ENCODE measurements at regions not wholly inside any gene's neighbourhood (a gene's known extent, or its start where the extent isn't known, plus 50 kb on each side); places are given as distances from the start of the nearest gene placed in this dataset.

DNA sequence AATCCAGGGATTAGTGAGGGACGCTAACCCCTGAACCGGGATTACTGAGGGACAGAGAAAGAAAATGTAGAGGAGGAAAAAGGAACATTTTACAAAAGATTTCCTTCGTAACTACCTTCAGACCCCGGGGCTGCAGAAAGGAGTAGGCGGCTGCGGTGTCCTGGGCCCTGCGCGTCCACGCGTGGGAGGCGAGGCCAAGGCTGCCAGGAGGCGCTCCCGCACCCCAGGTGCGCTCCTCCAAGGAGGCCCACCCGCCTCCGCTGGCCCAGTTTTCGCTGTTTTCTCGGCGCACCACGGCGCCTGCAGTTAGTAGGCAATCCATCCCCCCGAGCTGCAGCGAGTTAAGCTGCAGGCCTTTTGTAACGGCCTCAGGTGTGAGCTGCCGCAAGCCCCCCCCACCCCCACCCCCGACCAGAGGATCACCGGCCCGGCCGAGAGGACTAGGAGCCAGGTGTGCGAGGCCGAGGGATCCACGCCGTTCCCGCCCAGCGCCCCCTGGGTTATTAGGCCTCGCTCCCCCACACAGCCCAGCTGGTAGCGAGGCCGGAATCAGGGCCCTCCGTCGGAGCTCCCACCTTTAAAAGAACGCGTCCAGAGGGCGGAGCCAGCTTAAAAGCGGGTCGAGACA is 380.3 kb upstream of the ARID1B start:
- WGBS: 88% methylated on average over 45 of the region's 45 CpGs
- H3K27ac ChIP-seq (ENCODE audit: low read depth in 1 of 2, low read length in 1 of 2): peak overlapping the region; percentile 68 to 90
- H3K36me3 ChIP-seq (ENCODE audit: control insufficient read depth in 2 of 2, insufficient read depth in 2 of 2, low read length in 1 of 2): no peaks in the 10 kb centered on the region
- no peaks in the 10 kb centered on the region for H3K9me3 ChIP-seq (ENCODE audit: control insufficient read depth in 2 of 2, insufficient read depth in 1 of 2, low read length in 1 of 2)
- peaks cover 36 to 61% of the 10 kb centered on the region in 2 donors for H3K4me1 ChIP-seq (ENCODE audit: control insufficient read depth in 2 of 2, insufficient read depth in 2 of 2, low read length in 2 of 2)
- no peaks in the 10 kb centered on the region for H3K27me3 ChIP-seq (ENCODE audit: control insufficient read depth in 2 of 2, insufficient read depth in 1 of 2, low read length in 1 of 2)
- DNase-seq (ENCODE audit: low read depth in 6 of 9, low spot score in 9 of 9): peak in 4 of 9 donors; percentile 21 to 50 (median 40)
- peak overlapping the region in 1 of 2 donors; percentile 7 for H3K4me3 ChIP-seq (ENCODE audit: low read length in 2 of 2)

GRCh38 chr6:156396068-156396771 is 381.0 kb upstream of the ARID1B start:
- H3K4me3 ChIP-seq (ENCODE audit: low read length in 2 of 2): peak overlapping the region in 1 of 2 donors; percentile 7
- peak in 5 of 9 donors; percentile 45 to 84 (median 60) for DNase-seq (ENCODE audit: low read depth in 6 of 9, low spot score in 9 of 9)
- 32% methylated on average over 11 of the region's 11 CpGs for WGBS
- no peaks in the 10 kb centered on the region for H3K27me3 ChIP-seq (ENCODE audit: control insufficient read depth in 2 of 2, insufficient read depth in 1 of 2, low read length in 1 of 2)
- H3K27ac ChIP-seq (ENCODE audit: low read depth in 1 of 2, low read length in 1 of 2): peak overlapping the region; percentile 68 to 90
- H3K4me1 ChIP-seq (ENCODE audit: control insufficient read depth in 2 of 2, insufficient read depth in 2 of 2, low read length in 2 of 2): peaks cover 43 to 67% of the 10 kb centered on the region in 2 donors
- H3K9me3 ChIP-seq (ENCODE audit: control insufficient read depth in 2 of 2, insufficient read depth in 1 of 2, low read length in 1 of 2): no peaks in the 10 kb centered on the region
- H3K36me3 ChIP-seq (ENCODE audit: control insufficient read depth in 2 of 2, insufficient read depth in 2 of 2, low read length in 1 of 2): no peaks in the 10 kb centered on the region

GRCh38 chr6:156395276-156395675 is 381.9 kb upstream of the ARID1B start:
- H3K27ac ChIP-seq (ENCODE audit: low read depth in 1 of 2, low read length in 1 of 2): peak overlapping the region; percentile 68
- H3K27me3 ChIP-seq (ENCODE audit: control insufficient read depth in 2 of 2, insufficient read depth in 1 of 2, low read length in 1 of 2): no peaks in the 10 kb centered on the region
- H3K9me3 ChIP-seq (ENCODE audit: control insufficient read depth in 2 of 2, insufficient read depth in 1 of 2, low read length in 1 of 2): no peaks in the 10 kb centered on the region
- H3K4me1 ChIP-seq (ENCODE audit: control insufficient read depth in 2 of 2, insufficient read depth in 2 of 2, low read length in 2 of 2): peaks cover 46 to 76% of the 10 kb centered on the region in 2 donors
- 38% methylated on average over 6 of the region's 6 CpGs for WGBS
- H3K4me3 ChIP-seq (ENCODE audit: low read length in 2 of 2): no peak overlapping the region
- H3K36me3 ChIP-seq (ENCODE audit: control insufficient read depth in 2 of 2, insufficient read depth in 2 of 2, low read length in 1 of 2): no peaks in the 10 kb centered on the region
- DNase-seq (ENCODE audit: low read depth in 6 of 9, low spot score in 9 of 9): peak in 6 of 9 donors; percentile 43 to 90 (median 77)

- H3K36me3 ChIP-seq (ENCODE audit: control insufficient read depth in 2 of 2, insufficient read depth in 2 of 2, low read length in 1 of 2): no peaks in the 10 kb centered on the region
- H3K27me3 ChIP-seq (ENCODE audit: control insufficient read depth in 2 of 2, insufficient read depth in 1 of 2, low read length in 1 of 2): no peaks in the 10 kb centered on the region
- no peak overlapping the region for H3K4me3 ChIP-seq (ENCODE audit: low read length in 2 of 2)
- peak in 4 of 9 donors; percentile 10 to 56 (median 40) for DNase-seq (ENCODE audit: low read depth in 6 of 9, low spot score in 9 of 9)
- peaks cover 47 to 68% of the 10 kb centered on the region in 2 donors for H3K4me1 ChIP-seq (ENCODE audit: control insufficient read depth in 2 of 2, insufficient read depth in 2 of 2, low read length in 2 of 2)
- no peak overlapping the region for H3K27ac ChIP-seq (ENCODE audit: low read depth in 1 of 2, low read length in 1 of 2)
- no peaks in the 10 kb centered on the region for H3K9me3 ChIP-seq (ENCODE audit: control insufficient read depth in 2 of 2, insufficient read depth in 1 of 2, low read length in 1 of 2)
- 10% methylated on average over 4 of the region's 4 CpGs for WGBS
These were observed 384.5 kb upstream of the ARID1B start for GRCh38 chr6:156392648-156393047.

DNA sequence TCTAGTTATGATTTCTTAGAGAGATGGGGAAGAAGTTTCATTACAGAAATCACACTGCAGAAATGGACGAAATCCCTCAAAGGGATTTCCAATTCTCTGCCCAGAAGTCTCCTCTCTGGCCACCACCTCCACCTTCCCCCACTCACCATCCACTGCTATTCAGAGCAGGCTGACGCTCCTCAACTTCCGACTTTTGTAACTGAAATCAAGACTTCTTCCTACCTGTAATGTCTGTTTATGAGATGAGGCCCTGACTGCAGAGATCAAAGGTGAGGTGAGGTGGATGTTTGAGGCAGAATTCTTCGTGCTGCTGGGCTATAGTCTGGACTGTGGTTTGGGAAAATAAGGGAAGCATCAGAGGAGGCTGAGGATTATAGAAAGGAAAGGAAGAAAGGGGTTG is 385.2 kb upstream of the ARID1B start:
- no peak for DNase-seq (ENCODE audit: low read depth in 6 of 9, low spot score in 9 of 9)
- 82% methylated on average over 4 of the region's 4 CpGs for WGBS
- no peak overlapping the region for H3K4me3 ChIP-seq (ENCODE audit: low read length in 2 of 2)

GRCh38 chr6:156391061-156391672 is 386.0 kb upstream of the ARID1B start:
- H3K9me3 ChIP-seq (ENCODE audit: control insufficient read depth in 2 of 2, insufficient read depth in 1 of 2, low read length in 1 of 2): no peaks in the 10 kb centered on the region
- no peaks in the 10 kb centered on the region for H3K27me3 ChIP-seq (ENCODE audit: control insufficient read depth in 2 of 2, insufficient read depth in 1 of 2, low read length in 1 of 2)
- no peaks in the 10 kb centered on the region for H3K36me3 ChIP-seq (ENCODE audit: control insufficient read depth in 2 of 2, insufficient read depth in 2 of 2, low read length in 1 of 2)
- WGBS: 55% methylated on average over 11 of the region's 11 CpGs
- peak in 3 of 9 donors; percentile 23 to 63 (median 52) for DNase-seq (ENCODE audit: low read depth in 6 of 9, low spot score in 9 of 9)
- H3K4me1 ChIP-seq (ENCODE audit: control insufficient read depth in 2 of 2, insufficient read depth in 2 of 2, low read length in 2 of 2): peaks cover 39 to 53% of the 10 kb centered on the region in 2 donors
- no peak overlapping the region for H3K27ac ChIP-seq (ENCODE audit: low read depth in 1 of 2, low read length in 1 of 2)
- H3K4me3 ChIP-seq (ENCODE audit: low read length in 2 of 2): no peak overlapping the region

More for the DNA sequence above, 385.2 kb upstream of the ARID1B start:
- Histone ChIP-seq H3K36me3 (ENCODE audit: control insufficient read depth in 2 of 2, insufficient read depth in 2 of 2, low read length in 1 of 2) (no peaks in the 10 kb centered on the region), H3K4me1 (ENCODE audit: control insufficient read depth in 2 of 2, insufficient read depth in 2 of 2, low read length in 2 of 2) (peaks cover 47 to 61% of the 10 kb centered on the region in 2 donors), H3K27me3 (ENCODE audit: control insufficient read depth in 2 of 2, insufficient read depth in 1 of 2, low read length in 1 of 2) (no peaks in the 10 kb centered on the region), H3K9me3 (ENCODE audit: control insufficient read depth in 2 of 2, insufficient read depth in 1 of 2, low read length in 1 of 2) (no peaks in the 10 kb centered on the region), H3K27ac (ENCODE audit: low read depth in 1 of 2, low read length in 1 of 2) (no peak overlapping the region)

- Histone ChIP-seq H3K36me3 (ENCODE audit: control insufficient read depth in 2 of 2, insufficient read depth in 2 of 2, low read length in 1 of 2) (no peaks in the 10 kb centered on the region), H3K9me3 (ENCODE audit: control insufficient read depth in 2 of 2, insufficient read depth in 1 of 2, low read length in 1 of 2) (no peaks in the 10 kb centered on the region), H3K27ac (ENCODE audit: low read depth in 1 of 2, low read length in 1 of 2) (no peak overlapping the region), H3K4me3 (ENCODE audit: low read length in 2 of 2) (no peak overlapping the region), H3K4me1 (ENCODE audit: control insufficient read depth in 2 of 2, insufficient read depth in 2 of 2, low read length in 2 of 2) (peaks cover 36 to 48% of the 10 kb centered on the region in 2 donors), H3K27me3 (ENCODE audit: control insufficient read depth in 2 of 2, insufficient read depth in 1 of 2, low read length in 1 of 2) (no peaks in the 10 kb centered on the region)
- WGBS: over 99% methylated on average over 3 of the region's 3 CpGs
- DNase-seq (ENCODE audit: low read depth in 6 of 9, low spot score in 9 of 9): no peak
These were observed 386.6 kb upstream of the ARID1B start for GRCh38 chr6:156390621-156391020.

DNA sequence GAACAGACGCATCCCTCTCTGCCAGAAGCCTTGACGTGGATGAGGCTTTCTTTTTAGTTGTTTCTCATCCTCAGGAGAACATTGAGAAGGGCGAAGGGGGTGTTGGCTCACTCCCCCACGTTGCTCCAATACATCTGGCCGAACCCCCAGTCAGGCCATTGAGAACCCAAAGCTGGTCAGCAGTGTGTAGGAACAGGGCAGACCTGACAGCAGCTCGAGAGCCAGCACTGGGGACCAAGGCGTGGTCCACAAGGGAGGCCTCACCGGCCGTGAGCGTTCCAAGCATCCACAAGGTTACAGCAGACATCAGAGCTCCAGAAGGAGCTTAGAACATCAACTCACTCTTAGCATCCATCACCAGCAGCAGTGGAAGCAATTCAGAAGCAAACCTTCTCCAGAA is 387.9 kb upstream of the ARID1B start:
- H3K27ac ChIP-seq (ENCODE audit: low read depth in 1 of 2, low read length in 1 of 2): no peak overlapping the region
- H3K36me3 ChIP-seq (ENCODE audit: control insufficient read depth in 2 of 2, insufficient read depth in 2 of 2, low read length in 1 of 2): no peaks in the 10 kb centered on the region
- H3K9me3 ChIP-seq (ENCODE audit: control insufficient read depth in 2 of 2, insufficient read depth in 1 of 2, low read length in 1 of 2): no peaks in the 10 kb centered on the region
- no peak for DNase-seq (ENCODE audit: low read depth in 6 of 9, low spot score in 9 of 9)
- H3K4me3 ChIP-seq (ENCODE audit: low read length in 2 of 2): no peak overlapping the region
- no peaks in the 10 kb centered on the region for H3K27me3 ChIP-seq (ENCODE audit: control insufficient read depth in 2 of 2, insufficient read depth in 1 of 2, low read length in 1 of 2)
- 98% methylated on average over 10 of the region's 10 CpGs for WGBS
- H3K4me1 ChIP-seq (ENCODE audit: control insufficient read depth in 2 of 2, insufficient read depth in 2 of 2, low read length in 2 of 2): peaks cover 28 to 37% of the 10 kb centered on the region in 2 donors

DNA sequence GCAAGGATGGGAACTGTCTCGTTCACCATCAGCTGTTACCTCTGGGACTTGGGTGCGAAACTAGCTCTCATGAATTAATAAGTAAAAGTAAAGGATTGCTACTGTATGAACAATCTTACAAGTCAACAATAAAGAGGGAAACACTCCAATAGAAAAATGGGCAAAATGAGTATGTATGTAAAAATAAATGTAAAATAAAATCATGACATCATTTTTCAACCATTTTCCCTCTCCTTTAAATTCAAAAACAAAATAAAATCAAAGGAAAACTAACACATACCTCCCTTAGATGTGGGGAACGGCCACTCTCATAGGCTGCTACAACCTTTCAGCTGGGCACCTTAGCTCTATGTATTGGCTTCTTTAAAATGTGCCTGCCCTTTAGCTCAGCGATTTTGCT is 389.7 kb upstream of the ARID1B start:
- H3K9me3 ChIP-seq (ENCODE audit: control insufficient read depth in 2 of 2, insufficient read depth in 1 of 2, low read length in 1 of 2): no peaks in the 10 kb centered on the region
- DNase-seq (ENCODE audit: low read depth in 6 of 9, low spot score in 9 of 9): no peak
- no peaks in the 10 kb centered on the region for H3K27me3 ChIP-seq (ENCODE audit: control insufficient read depth in 2 of 2, insufficient read depth in 1 of 2, low read length in 1 of 2)
- H3K36me3 ChIP-seq (ENCODE audit: control insufficient read depth in 2 of 2, insufficient read depth in 2 of 2, low read length in 1 of 2): no peaks in the 10 kb centered on the region
- no peak overlapping the region for H3K27ac ChIP-seq (ENCODE audit: low read depth in 1 of 2, low read length in 1 of 2)
- 97% methylated on average over 4 of the region's 4 CpGs for WGBS
- no peak overlapping the region for H3K4me3 ChIP-seq (ENCODE audit: low read length in 2 of 2)
- peaks cover 17 to 22% of the 10 kb centered on the region in 2 donors for H3K4me1 ChIP-seq (ENCODE audit: control insufficient read depth in 2 of 2, insufficient read depth in 2 of 2, low read length in 2 of 2)
